22Rv1 (cell line): ENCODE measurements at regions not wholly inside any gene's neighbourhood (a gene's known extent, or its start where the extent isn't known, plus 50 kb on each side); places are given as distances from the start of the nearest gene placed in this dataset.

ENCODE experiments used
- ZFX ChIP-seq: fragments of 450-650 bp; IDR thresholded peaks from 2 replicates; pipeline ENCODE4 v1.6.1; 2017; ENCODE audit warnings: antibody characterized with exemption, borderline replicate concordance
- TF ChIP-seq, protein P1 (sequence below): fragments of 450-650 bp; IDR thresholded peaks from 2 replicates; pipeline ENCODE4 v1.5.1; 2017; ENCODE audit warnings: mild to moderate bottlenecking

DNA sequence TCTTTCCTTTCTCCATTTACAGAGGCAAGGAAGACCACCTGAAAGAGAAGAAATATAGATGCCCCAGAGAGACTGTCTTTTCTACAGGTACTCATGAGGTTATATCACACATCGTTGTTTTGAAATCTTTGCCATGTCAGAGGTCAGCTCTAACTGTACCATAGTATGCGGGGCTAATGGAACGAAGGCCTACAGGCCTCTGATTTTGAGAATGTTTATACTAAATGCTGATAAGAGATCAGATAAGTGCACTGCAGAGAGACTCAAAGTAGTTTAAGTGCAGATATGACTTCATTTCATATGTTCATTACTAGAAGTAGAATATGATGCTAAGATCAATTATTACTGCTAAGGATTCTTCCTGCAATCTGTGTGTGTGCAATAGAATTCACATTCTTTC is 1005.0 kb downstream of the GALC start:
- TF ChIP-seq, protein P1, sequence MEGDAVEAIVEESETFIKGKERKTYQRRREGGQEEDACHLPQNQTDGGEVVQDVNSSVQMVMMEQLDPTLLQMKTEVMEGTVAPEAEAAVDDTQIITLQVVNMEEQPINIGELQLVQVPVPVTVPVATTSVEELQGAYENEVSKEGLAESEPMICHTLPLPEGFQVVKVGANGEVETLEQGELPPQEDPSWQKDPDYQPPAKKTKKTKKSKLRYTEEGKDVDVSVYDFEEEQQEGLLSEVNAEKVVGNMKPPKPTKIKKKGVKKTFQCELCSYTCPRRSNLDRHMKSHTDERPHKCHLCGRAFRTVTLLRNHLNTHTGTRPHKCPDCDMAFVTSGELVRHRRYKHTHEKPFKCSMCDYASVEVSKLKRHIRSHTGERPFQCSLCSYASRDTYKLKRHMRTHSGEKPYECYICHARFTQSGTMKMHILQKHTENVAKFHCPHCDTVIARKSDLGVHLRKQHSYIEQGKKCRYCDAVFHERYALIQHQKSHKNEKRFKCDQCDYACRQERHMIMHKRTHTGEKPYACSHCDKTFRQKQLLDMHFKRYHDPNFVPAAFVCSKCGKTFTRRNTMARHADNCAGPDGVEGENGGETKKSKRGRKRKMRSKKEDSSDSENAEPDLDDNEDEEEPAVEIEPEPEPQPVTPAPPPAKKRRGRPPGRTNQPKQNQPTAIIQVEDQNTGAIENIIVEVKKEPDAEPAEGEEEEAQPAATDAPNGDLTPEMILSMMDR = no peak
- TF ChIP-seq ZFX = no peak
